ENCODE measurements at regions not wholly inside any gene's neighbourhood (a gene's known extent, or its start where the extent isn't known, plus 50 kb on each side); places are given as distances from the start of the nearest gene placed in this dataset.

- peak; percentile 64 for DNase-seq (ENCODE audit: low read depth)
- no peak overlapping the region for H3K4me3 ChIP-seq (ENCODE audit: low read depth, low read length)
- TF ChIP-seq, protein P1, sequence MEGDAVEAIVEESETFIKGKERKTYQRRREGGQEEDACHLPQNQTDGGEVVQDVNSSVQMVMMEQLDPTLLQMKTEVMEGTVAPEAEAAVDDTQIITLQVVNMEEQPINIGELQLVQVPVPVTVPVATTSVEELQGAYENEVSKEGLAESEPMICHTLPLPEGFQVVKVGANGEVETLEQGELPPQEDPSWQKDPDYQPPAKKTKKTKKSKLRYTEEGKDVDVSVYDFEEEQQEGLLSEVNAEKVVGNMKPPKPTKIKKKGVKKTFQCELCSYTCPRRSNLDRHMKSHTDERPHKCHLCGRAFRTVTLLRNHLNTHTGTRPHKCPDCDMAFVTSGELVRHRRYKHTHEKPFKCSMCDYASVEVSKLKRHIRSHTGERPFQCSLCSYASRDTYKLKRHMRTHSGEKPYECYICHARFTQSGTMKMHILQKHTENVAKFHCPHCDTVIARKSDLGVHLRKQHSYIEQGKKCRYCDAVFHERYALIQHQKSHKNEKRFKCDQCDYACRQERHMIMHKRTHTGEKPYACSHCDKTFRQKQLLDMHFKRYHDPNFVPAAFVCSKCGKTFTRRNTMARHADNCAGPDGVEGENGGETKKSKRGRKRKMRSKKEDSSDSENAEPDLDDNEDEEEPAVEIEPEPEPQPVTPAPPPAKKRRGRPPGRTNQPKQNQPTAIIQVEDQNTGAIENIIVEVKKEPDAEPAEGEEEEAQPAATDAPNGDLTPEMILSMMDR (IDR thresholded peaks at IDR 0.05; ENCODE audit: insufficient read depth, low read depth, low read length, missing control alignments) = no peak
Observed at GRCh38 chr7:136030867-136031318, 53.7 kb upstream of the MTPN start.

GRCh38 chr7:136030330-136030729 is 53.2 kb upstream of the MTPN start:
- DNase-seq (ENCODE audit: low read depth) = no peak
- TF ChIP-seq, protein P1 (IDR thresholded peaks at IDR 0.05; ENCODE audit: insufficient read depth, low read depth, low read length, missing control alignments) = no peak

GRCh38 chr7:136027160-136027559 is 50.0 kb upstream of the MTPN start:
- no peak for DNase-seq (ENCODE audit: low read depth)
- TF ChIP-seq, protein P1 (IDR thresholded peaks at IDR 0.05; ENCODE audit: insufficient read depth, low read depth, low read length, missing control alignments) = no peak

More at GRCh38 chr7:136030330-136030729, 53.2 kb upstream of the MTPN start:
- no peak overlapping the region for H3K4me3 ChIP-seq (ENCODE audit: low read depth, low read length)

More at GRCh38 chr7:136027160-136027559, 50.0 kb upstream of the MTPN start:
- H3K4me3 ChIP-seq (ENCODE audit: low read depth, low read length) = no peak overlapping the region

Measured in GM12865 (cell line).